Right lobe of liver (tissue), 4 donors: ENCODE measurements at regions not wholly inside any gene's neighbourhood (a gene's known extent, or its start where the extent isn't known, plus 50 kb on each side); places are given as distances from the start of the nearest gene placed in this dataset.

Experiments
- CTCF ChIP-seq, 4 donors: fragments of 200-600 bp in 3 of 4; fragments of 450-650 bp in 1 of 4; IDR thresholded peaks; one replicate each; pipeline versions ENCODE4 v1.5.1 to v1.8.0; 2016 to 2022; ENCODE audit warnings: antibody characterized with exemption in 4 of 4, mild to moderate bottlenecking in 2 of 4
- POLR2A ChIP-seq: fragments of 450-650 bp; IDR thresholded peaks from one replicate; pipeline ENCODE4 v1.6.1; 2017; ENCODE audit warnings: antibody characterized with exemption, mild to moderate bottlenecking
- donor health status: DM: no; HTN: no; CAD: no.
- donor health status: DM: no; HTN: no; CAD: no.
- donor health status: DM: no; HTN: yes; CAD: no.

GRCh38 chr5:26569929-26570258 is 468.5 kb downstream of the CDH9 start:
- TF ChIP-seq POLR2A (no peak), CTCF (IDR thresholded peaks at IDR 0.05) (no peak)
